ENCODE measurements at regions not wholly inside any gene's neighbourhood (a gene's known extent, or its start where the extent isn't known, plus 50 kb on each side); places are given as distances from the start of the nearest gene placed in this dataset.
A peak's percentile ranks its signal among the peaks of the same experiment; 100 is the strongest.

GRCh38 chr3:25973122-25973521 lies 183.2 kb downstream of the OXSM start:
- 46 to 66% (median 59%) methylated on average over 1 of the region's 1 CpG for WGBS, 5 donors
- H3K36me3 ChIP-seq: no peaks in the 10 kb centered on the region
- intact Hi-C loops (cut with DNase I; ENCODE audit: low total_unique reads): no loop called here
- no peak overlapping the region for H3K4me3 ChIP-seq
- H3K27me3 ChIP-seq (replicated peaks in 1 of 7): no peaks in the 10 kb centered on the region
- no peak for TF ChIP-seq POLR2A (IDR thresholded peaks at IDR 0.05)
- no peak for TF ChIP-seq CTCF (IDR thresholded peaks at IDR 0.05 in 8 of 11, conservative IDR thresholded peaks at IDR 0.05 in 3 of 11)
- TF ChIP-seq POLR2AphosphoS5 (IDR thresholded peaks at IDR 0.05): no peak
- H3K4me1 ChIP-seq: no peaks in the 10 kb centered on the region
- DNase-seq: no peak
- H3K27ac ChIP-seq: no peak overlapping the region
- peaks cover 0 to 8% (median 0%) of the 10 kb centered on the region in 8 donors for H3K9me3 ChIP-seq

- peaks cover 0 to 3% (median 0%) of the 10 kb centered on the region in 8 donors for H3K9me3 ChIP-seq
- 31 to 67% (median 38%) methylated on average over 1 of the region's 1 CpG for WGBS, 5 donors
- H3K27ac ChIP-seq: no peak overlapping the region
- DNase-seq: no peak
- intact Hi-C loops (cut with DNase I; ENCODE audit: low total_unique reads): no loop called here
- no peaks in the 10 kb centered on the region for H3K4me1 ChIP-seq
- no peaks in the 10 kb centered on the region for H3K27me3 ChIP-seq (replicated peaks in 1 of 7)
- TF ChIP-seq POLR2AphosphoS5 (IDR thresholded peaks at IDR 0.05): no peak
- no peak for TF ChIP-seq POLR2A (IDR thresholded peaks at IDR 0.05)
- no peak for TF ChIP-seq CTCF (IDR thresholded peaks at IDR 0.05 in 8 of 11, conservative IDR thresholded peaks at IDR 0.05 in 3 of 11)
- no peaks in the 10 kb centered on the region for H3K36me3 ChIP-seq
- H3K4me3 ChIP-seq: no peak overlapping the region
Measured at GRCh38 chr3:25982756-25983155, 192.9 kb downstream of the OXSM start.

- 88 to 98% (median 91%) methylated on average over 1 of the region's 1 CpG for WGBS, 5 donors
- intact Hi-C loops (cut with DNase I; ENCODE audit: low total_unique reads): no loop called here
- TF ChIP-seq POLR2A (IDR thresholded peaks at IDR 0.05) (no peak), POLR2AphosphoS5 (IDR thresholded peaks at IDR 0.05) (no peak), CTCF (IDR thresholded peaks at IDR 0.05 in 8 of 11, conservative IDR thresholded peaks at IDR 0.05 in 3 of 11) (no peak)
Measured at GRCh38 chr3:25985621-25986020, 195.7 kb downstream of the OXSM start.

GRCh38 chr3:25992606-25993005 lies 202.7 kb downstream of the OXSM start:
- Histone ChIP-seq H3K36me3 (no peaks in the 10 kb centered on the region), H3K9me3 (peaks cover 5 to 60% (median 43%) of the 10 kb centered on the region in 8 donors), H3K4me3 (no peak overlapping the region), H3K27ac (no peak overlapping the region), H3K27me3 (replicated peaks in 1 of 7) (no peaks in the 10 kb centered on the region), H3K4me1 (no peaks in the 10 kb centered on the region)
- TF ChIP-seq POLR2A (IDR thresholded peaks at IDR 0.05): no peak
- 87 to 96% (median 92%) methylated on average over 3 of the region's 3 CpGs for WGBS, 5 donors
- no peak for DNase-seq
- intact Hi-C loops (cut with DNase I; ENCODE audit: low total_unique reads): no loop called here

More at GRCh38 chr3:25985621-25986020, 195.7 kb downstream of the OXSM start:
- H3K27ac ChIP-seq: no peak overlapping the region
- peaks cover 0 to 9% (median 3%) of the 10 kb centered on the region in 8 donors for H3K9me3 ChIP-seq
- no peak overlapping the region for H3K4me3 ChIP-seq
- DNase-seq: no peak
- H3K36me3 ChIP-seq: no peaks in the 10 kb centered on the region
- no peaks in the 10 kb centered on the region for H3K4me1 ChIP-seq
- no peaks in the 10 kb centered on the region for H3K27me3 ChIP-seq (replicated peaks in 1 of 7)

- peak overlapping the region in 1 of 8 donors; percentile 12 for H3K27ac ChIP-seq
- no peak for DNase-seq
- H3K27me3 ChIP-seq (replicated peaks in 1 of 7): no peaks in the 10 kb centered on the region
- intact Hi-C loops (cut with DNase I; ENCODE audit: low total_unique reads): no loop called here
- no peak for TF ChIP-seq POLR2A (IDR thresholded peaks at IDR 0.05)
- no peak for TF ChIP-seq CTCF (IDR thresholded peaks at IDR 0.05 in 8 of 11, conservative IDR thresholded peaks at IDR 0.05 in 3 of 11)
- no peak for TF ChIP-seq POLR2AphosphoS5 (IDR thresholded peaks at IDR 0.05)
- H3K4me3 ChIP-seq: no peak overlapping the region
- no peaks in the 10 kb centered on the region for H3K4me1 ChIP-seq
- no peaks in the 10 kb centered on the region for H3K36me3 ChIP-seq
- H3K9me3 ChIP-seq: peaks cover 0 to 33% (median 25%) of the 10 kb centered on the region in 8 donors
Measured at GRCh38 chr3:26004172-26004571, 214.3 kb downstream of the OXSM start.

Measured in spleen (tissue), 11 donors.